GM18520 (cell line): ENCODE measurements at regions not wholly inside any gene's neighbourhood (a gene's known extent, or its start where the extent isn't known, plus 50 kb on each side); places are given as distances from the start of the nearest gene placed in this dataset.

ENCODE experiments used
- ATAC-seq: cut with Tn5 transposase; IDR thresholded peaks from one replicate; pipeline ENCODE4 v1.9.1; 2021; ENCODE audit not compliant: unreplicated experiment

DNA sequence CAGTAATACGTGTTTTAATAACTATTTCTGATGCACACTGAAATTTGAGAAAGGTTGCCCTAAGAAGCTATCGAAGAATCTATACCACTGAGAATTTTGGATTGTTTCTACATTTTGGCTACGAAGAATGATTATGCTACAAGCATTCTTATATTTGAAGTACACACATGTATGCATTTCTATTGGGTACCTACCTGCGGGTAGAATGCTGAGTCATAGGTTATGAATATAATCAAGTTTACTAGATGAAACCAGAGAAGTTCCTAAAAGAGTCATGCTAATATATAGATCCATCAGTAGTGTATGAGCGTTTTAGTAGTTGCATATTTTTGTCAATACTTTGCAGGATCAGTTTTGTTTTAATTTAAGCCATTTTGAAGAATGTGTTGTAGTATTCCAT lies 62.0 kb upstream of the PCDH20 start:
- no peak for ATAC-seq

DNA sequence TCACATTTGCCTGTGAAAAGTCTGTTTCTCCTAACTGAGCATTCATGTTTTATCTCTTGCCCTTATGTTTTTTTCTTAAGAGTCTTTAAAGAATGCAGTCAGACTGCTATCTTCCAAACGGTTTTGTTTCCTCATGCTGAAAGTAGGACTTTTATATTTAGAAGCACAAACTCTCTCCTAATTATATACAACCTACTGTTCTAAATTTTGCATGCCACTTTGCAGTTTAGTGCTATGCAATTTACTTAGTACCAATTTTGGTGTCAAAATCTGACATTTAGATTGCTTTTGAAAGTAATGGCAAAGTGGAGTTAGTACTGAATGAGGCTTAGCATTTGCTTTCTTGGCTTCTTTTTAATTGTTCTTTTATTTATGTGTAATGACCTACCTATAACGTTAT lies 55.1 kb upstream of the PCDH20 start:
- no peak for ATAC-seq

DNA sequence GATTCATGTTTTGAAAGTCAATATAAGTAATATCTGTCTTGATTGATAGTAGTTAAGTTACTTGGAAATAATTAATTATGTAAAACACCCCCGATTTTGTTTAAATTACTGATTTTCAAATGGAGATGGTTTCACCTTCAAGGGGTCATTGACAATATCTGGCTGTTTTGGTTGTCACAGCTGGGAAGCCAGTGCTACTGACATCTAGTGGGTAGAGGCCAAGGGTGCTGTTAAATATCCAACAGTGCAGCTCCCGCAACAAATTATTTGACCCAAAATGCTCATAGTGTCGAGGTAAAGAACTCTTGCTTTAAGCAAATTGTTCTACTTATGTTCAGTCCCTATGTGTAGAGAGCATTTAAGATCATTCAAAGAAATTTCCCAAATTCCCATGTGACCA lies 50.6 kb upstream of the PCDH20 start:
- ATAC-seq, result no peak
